Sigmoid colon (tissue), 6 donors: ENCODE measurements at regions not wholly inside any gene's neighbourhood (a gene's known extent, or its start where the extent isn't known, plus 50 kb on each side); places are given as distances from the start of the nearest gene placed in this dataset.
"Not testable (repeated sequence)": the region's sequence is repeated elsewhere in the genome, so short reads cannot be mapped to it uniquely, and the experiment has no call there.

Source experiments
- DNase-seq: peaks from one replicate; pipeline ENCODE4 v3.0.0-alpha.2; 2019
- H3K27ac ChIP-seq, 4 donors: fragments of 200-600 bp; sonication (generic); one replicate each; pipeline ENCODE4 v1.5.1; 2016 to 2019; ENCODE audit warnings: mild to moderate bottlenecking in 1 of 4
- H3K27me3 ChIP-seq, 3 donors: fragments of 200-600 bp; sonication (generic); one replicate each; pipeline ENCODE4 v1.5.1; 2019; ENCODE audit warnings: mild to moderate bottlenecking in 1 of 3
- H3K36me3 ChIP-seq, 4 donors: fragments of 200-600 bp; sonication (generic); one replicate each; pipeline ENCODE4 v1.5.1; 2016 to 2019
- H3K4me1 ChIP-seq, 4 donors: fragments of 200-600 bp; sonication (generic); one replicate each; pipeline ENCODE4 v1.5.1; 2017 to 2019
- H3K4me3 ChIP-seq, 4 donors: fragments of 200-600 bp; sonication (generic); one replicate each; pipeline ENCODE4 v1.5.1; 2017 to 2019; ENCODE audit warnings: mild to moderate bottlenecking in 2 of 4, moderate library complexity in 1 of 4
- H3K9me3 ChIP-seq, 4 donors: fragments of 200-600 bp in 3 of 4; sonication (generic) in 3 of 4; one replicate each; pipeline versions ENCODE4 v1.5.1 to v1.6.1; 2013 to 2019
- EP300 ChIP-seq, 4 donors: sonication (generic); formaldehyde crosslinking; IDR thresholded peaks; one replicate each; pipeline ENCODE4 v1.6.1; 2017; ENCODE audit warnings: antibody characterized with exemption in 4 of 4
- POLR2A ChIP-seq, 2 donors: fragments of 450-650 bp; IDR thresholded peaks; one replicate each; pipeline ENCODE4 v1.6.1; 2016; ENCODE audit warnings: antibody characterized with exemption in 2 of 2, mild to moderate bottlenecking in 2 of 2, moderate library complexity in 2 of 2
- POLR2AphosphoS5 ChIP-seq, 4 donors: sonication (generic); formaldehyde crosslinking; IDR thresholded peaks; one replicate each; pipeline ENCODE4 v1.6.1; 2017; ENCODE audit warnings: antibody characterized with exemption in 4 of 4
- WGBS, 2 donors: extraction: QIAGEN DNeasy Blood & Tissue Kit; methylation state at CpG; one replicate each; pipeline ENCODE4 v1.1.7; 2013; 5-methylcytosine and 5-hydroxymethylcytosine counted together
- intact Hi-C: fragments of 100-400 bp; cut with DNase I; formaldehyde crosslinking; loops from one replicate; pipeline ENCODE4 v1.15.1; 2023
- TF ChIP-seq, protein P1 (sequence below), 4 experiments: fragments of 450-650 bp in 3 of 4; fragments of 200-600 bp in 1 of 4; IDR thresholded peaks; one replicate each; pipeline ENCODE4 v1.5.1; 2016 to 2019; ENCODE audit warnings: antibody characterized with exemption in 4 of 4, mild to moderate bottlenecking in 3 of 4, moderate library complexity in 2 of 4
- donor health status: healthy with polysubstance abuse.
- donor health status: healthy.

DNA sequence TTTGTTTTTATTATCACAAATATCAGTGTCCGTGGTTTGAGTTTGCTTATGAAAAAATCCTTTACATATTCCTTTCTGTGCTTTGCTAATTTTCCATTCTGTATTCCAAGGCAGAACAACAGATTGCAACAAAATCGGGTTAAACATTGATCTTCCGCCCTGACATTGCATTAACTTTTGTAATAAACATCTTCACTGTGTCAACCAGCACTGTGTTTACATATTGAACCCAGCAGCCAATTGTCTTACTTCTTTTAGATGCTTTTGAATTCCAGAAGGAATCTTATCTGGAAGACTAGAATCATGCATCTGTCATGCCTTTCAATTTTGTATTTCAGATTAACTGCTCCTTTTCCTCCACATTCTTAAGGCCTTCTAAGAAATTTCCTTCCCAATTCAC lies 147.8 kb upstream of the CXXC4 start:
- 50 to 53% methylated on average over 3 of the region's 3 CpGs for WGBS, 2 donors
- no peak overlapping the region for H3K27ac ChIP-seq
- H3K9me3 ChIP-seq, result no peaks in the 10 kb centered on the region
- intact Hi-C loops, result no loop called here
- H3K27me3 ChIP-seq, result no peaks in the 10 kb centered on the region
- no peaks in the 10 kb centered on the region for H3K36me3 ChIP-seq
- TF ChIP-seq POLR2A (IDR thresholded peaks at IDR 0.05) (no peak), POLR2AphosphoS5 (IDR thresholded peaks at IDR 0.05) (no peak), EP300 (IDR thresholded peaks at IDR 0.05) (no peak)
- TF ChIP-seq, protein P1, sequence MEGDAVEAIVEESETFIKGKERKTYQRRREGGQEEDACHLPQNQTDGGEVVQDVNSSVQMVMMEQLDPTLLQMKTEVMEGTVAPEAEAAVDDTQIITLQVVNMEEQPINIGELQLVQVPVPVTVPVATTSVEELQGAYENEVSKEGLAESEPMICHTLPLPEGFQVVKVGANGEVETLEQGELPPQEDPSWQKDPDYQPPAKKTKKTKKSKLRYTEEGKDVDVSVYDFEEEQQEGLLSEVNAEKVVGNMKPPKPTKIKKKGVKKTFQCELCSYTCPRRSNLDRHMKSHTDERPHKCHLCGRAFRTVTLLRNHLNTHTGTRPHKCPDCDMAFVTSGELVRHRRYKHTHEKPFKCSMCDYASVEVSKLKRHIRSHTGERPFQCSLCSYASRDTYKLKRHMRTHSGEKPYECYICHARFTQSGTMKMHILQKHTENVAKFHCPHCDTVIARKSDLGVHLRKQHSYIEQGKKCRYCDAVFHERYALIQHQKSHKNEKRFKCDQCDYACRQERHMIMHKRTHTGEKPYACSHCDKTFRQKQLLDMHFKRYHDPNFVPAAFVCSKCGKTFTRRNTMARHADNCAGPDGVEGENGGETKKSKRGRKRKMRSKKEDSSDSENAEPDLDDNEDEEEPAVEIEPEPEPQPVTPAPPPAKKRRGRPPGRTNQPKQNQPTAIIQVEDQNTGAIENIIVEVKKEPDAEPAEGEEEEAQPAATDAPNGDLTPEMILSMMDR (IDR thresholded peaks at IDR 0.05), result no peak
- H3K4me3 ChIP-seq, result no peak overlapping the region
- no peak for DNase-seq
- no peaks in the 10 kb centered on the region for H3K4me1 ChIP-seq

DNA sequence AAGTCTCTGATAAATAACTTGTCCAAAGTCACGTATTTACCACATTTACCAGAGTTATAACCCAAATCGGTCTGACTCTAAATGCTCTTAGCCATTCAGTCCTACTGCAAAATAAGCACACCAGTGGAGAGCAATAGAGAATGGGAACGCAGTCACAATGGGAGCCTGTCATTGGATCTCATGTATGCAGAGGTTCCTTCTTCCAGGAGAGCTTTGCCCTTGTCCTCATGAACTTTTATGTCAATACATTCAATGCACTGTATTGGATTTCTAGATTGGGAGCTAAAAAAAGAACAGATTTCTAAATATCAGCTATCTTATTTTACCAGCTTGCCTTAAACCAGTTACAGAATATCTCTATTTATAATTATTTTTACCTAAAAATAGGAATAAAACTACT lies 149.1 kb upstream of the CXXC4 start:
- no peaks in the 10 kb centered on the region for H3K9me3 ChIP-seq
- DNase-seq, result no peak
- WGBS, 2 donors, result 93 to 94% methylated on average over 3 of the region's 3 CpGs
- intact Hi-C loops, result no loop called here
- no peaks in the 10 kb centered on the region for H3K27me3 ChIP-seq
- H3K4me3 ChIP-seq, result no peak overlapping the region
- TF ChIP-seq, protein P1 (IDR thresholded peaks at IDR 0.05), result no peak
- no peak for TF ChIP-seq EP300 (IDR thresholded peaks at IDR 0.05)
- TF ChIP-seq POLR2AphosphoS5 (IDR thresholded peaks at IDR 0.05), result no peak
- no peak for TF ChIP-seq POLR2A (IDR thresholded peaks at IDR 0.05)
- no peaks in the 10 kb centered on the region for H3K4me1 ChIP-seq
- no peaks in the 10 kb centered on the region for H3K36me3 ChIP-seq
- no peak overlapping the region for H3K27ac ChIP-seq

DNA sequence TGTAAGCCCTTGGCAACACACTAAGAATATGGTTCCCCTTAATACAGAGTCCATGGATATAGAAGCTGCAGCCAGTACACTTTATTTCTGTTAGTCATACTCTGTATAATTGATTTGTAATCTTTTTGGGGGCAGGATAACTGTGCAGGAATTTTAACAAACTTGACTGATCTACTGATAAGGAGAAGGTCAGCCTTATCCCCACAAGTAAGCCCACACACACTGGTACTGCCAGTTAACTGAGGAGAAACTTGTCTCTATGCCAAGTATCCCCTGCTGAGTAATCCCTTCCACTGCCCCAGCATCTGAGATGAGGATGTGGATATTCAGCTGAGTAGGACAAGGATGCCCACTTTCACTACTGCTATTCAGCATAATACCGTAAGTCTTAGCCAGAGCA lies 154.9 kb upstream of the CXXC4 start:
- TF ChIP-seq EP300 (IDR thresholded peaks at IDR 0.05) (no peak), POLR2AphosphoS5 (IDR thresholded peaks at IDR 0.05) (no peak), POLR2A (IDR thresholded peaks at IDR 0.05) (no peak)
- TF ChIP-seq, protein P1 (IDR thresholded peaks at IDR 0.05), result no peak
- DNase-seq, result no peak
- Histone ChIP-seq H3K4me1 (no peaks in the 10 kb centered on the region), H3K4me3 (no peak overlapping the region), H3K27me3 (no peaks in the 10 kb centered on the region), H3K27ac (no peak overlapping the region), H3K36me3 (no peaks in the 10 kb centered on the region), H3K9me3 (peaks cover 0 to 7% (median 2%) of the 10 kb centered on the region in 4 donors)
- intact Hi-C loops, result no loop called here
- WGBS, 2 donors, result 96 to 98% methylated on average over 1 of the region's 1 CpG

DNA sequence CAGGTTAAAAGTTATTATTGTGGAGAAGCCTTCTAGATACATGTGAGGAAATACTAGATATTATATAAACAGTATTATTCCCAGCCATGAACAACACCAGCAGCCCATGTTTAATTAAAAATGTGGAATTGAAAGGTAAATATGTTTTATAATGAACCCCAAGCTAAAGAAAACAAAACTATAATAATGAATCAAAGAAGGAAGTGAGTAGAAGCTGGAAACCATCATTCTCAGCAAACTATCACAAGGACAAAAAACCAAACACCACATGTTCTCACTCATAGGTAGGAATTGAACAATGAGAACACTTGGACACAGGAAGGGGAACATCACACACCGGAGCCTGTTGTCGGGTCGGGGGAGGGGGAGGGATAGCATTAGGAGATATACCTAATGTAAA lies 167.6 kb upstream of the CXXC4 start:
- H3K27ac ChIP-seq, DNase-seq, H3K4me1 ChIP-seq, H3K36me3 ChIP-seq, intact Hi-C loops, H3K27me3 ChIP-seq, H3K4me3 ChIP-seq, H3K9me3 ChIP-seq: not testable (repeated sequence)
- 87 to 93% methylated on average over 3 of the region's 3 CpGs for WGBS, 2 donors

DNA sequence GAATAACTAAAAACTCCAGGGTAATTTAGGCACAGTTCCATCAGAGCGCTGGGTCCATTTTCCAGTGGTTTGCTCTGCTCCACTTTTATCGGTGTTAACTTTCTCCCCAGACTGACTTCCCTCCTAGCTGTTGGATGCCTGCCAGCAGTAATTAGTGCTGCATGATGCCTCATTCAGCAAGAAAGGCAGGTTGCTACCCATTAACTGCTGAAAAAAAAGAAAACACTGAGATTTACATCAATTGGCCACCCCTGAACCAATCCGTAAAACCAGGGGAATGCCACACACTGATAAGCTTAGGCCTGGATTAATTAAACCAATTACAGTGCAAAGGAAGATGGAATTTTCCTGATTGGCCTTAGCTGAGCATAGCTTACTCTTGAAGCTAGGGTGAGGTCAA lies 182.4 kb upstream of the CXXC4 start:
- intact Hi-C loops, result no loop called here
- no peaks in the 10 kb centered on the region for H3K4me1 ChIP-seq
- no peaks in the 10 kb centered on the region for H3K36me3 ChIP-seq
- no peak overlapping the region for H3K4me3 ChIP-seq
- DNase-seq, result no peak
- H3K9me3 ChIP-seq, result no peaks in the 10 kb centered on the region
- 14 to 39% methylated on average over 3 of the region's 3 CpGs for WGBS, 2 donors
- H3K27me3 ChIP-seq, result no peaks in the 10 kb centered on the region
- no peak for TF ChIP-seq POLR2A (IDR thresholded peaks at IDR 0.05)
- TF ChIP-seq EP300 (IDR thresholded peaks at IDR 0.05), result no peak
- TF ChIP-seq, protein P1 (IDR thresholded peaks at IDR 0.05), result no peak
- TF ChIP-seq POLR2AphosphoS5 (IDR thresholded peaks at IDR 0.05), result no peak
- H3K27ac ChIP-seq, result no peak overlapping the region
